ENCODE measurements at regions not wholly inside any gene's neighbourhood (a gene's known extent, or its start where the extent isn't known, plus 50 kb on each side); places are given as distances from the start of the nearest gene placed in this dataset.
"Not testable (repeated sequence)": the region's sequence is repeated elsewhere in the genome, so short reads cannot be mapped to it uniquely, and the experiment has no call there.

DNA sequence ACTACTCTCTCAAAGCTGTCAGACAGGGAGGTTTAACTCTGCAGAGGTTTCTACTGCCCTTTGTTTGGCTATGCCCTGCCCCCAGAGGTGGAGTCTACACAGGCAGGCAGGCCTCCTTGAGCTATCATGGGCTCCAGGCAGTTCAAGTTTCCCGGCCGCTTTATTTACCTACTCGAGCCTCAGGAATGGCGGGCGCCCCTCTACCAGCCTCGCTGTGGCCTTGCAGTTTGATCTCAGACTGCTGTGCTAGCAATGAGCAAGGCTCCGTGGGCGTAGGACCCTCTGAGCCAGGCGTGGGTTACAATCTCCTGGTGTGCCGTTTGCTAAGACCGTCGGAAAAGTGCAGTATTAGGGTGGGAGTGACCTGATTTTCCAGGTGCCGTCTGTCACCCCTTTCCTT lies 124.3 kb downstream of the PTCHD1 start:
- H3K9me3 Mint-ChIP-seq: peaks cover 53% of the 10 kb centered on the region
- H3K36me3 Mint-ChIP-seq (ENCODE audit: low read depth); H3K4me1 Mint-ChIP-seq; H3K27me3 Mint-ChIP-seq (ENCODE audit: low read depth); H3K4me3 Mint-ChIP-seq; H3K27ac Mint-ChIP-seq: not testable (repeated sequence)

DNA sequence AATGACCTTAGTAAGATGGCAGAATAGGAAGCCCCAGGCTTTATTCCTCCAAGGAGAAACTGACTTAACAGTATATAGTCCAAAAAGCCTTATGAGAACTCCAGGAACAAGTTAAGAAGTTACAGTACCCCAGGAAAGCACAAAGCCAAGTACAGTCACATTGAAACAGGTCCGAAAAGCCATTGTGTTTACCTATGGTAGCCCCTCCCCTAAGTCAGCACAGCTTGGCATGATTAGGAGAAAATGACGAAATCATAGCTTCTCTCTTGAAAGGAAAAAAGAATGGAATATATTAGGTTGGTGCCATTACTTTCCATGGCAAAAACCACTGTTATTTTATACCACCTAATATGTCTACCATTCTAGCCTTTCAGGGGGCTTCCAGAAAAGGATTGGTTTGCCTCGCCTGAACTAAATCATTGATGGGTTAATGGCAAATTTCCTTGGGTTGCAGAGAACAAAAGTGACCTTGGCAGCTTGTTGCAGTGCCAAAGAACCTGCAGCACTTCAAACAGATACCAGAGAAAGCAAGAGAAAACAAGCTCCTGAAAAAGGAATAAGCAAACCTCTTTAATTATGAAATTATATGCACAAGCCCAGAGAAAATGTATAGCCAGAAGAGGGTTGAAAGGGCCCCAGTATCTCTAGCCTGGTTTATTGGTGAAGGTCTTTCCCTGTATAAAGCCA lies 130.6 kb downstream of the PTCHD1 start:
- Mint-ChIP-seq H3K4me3 (no peak overlapping the region), H3K4me1 (no peaks in the 10 kb centered on the region), H3K36me3 (ENCODE audit: low read depth) (no peaks in the 10 kb centered on the region), H3K9me3 (peaks cover 55% of the 10 kb centered on the region), H3K27ac (no peak overlapping the region), H3K27me3 (ENCODE audit: low read depth) (no peaks in the 10 kb centered on the region)
- TF ChIP-seq, protein P1, sequence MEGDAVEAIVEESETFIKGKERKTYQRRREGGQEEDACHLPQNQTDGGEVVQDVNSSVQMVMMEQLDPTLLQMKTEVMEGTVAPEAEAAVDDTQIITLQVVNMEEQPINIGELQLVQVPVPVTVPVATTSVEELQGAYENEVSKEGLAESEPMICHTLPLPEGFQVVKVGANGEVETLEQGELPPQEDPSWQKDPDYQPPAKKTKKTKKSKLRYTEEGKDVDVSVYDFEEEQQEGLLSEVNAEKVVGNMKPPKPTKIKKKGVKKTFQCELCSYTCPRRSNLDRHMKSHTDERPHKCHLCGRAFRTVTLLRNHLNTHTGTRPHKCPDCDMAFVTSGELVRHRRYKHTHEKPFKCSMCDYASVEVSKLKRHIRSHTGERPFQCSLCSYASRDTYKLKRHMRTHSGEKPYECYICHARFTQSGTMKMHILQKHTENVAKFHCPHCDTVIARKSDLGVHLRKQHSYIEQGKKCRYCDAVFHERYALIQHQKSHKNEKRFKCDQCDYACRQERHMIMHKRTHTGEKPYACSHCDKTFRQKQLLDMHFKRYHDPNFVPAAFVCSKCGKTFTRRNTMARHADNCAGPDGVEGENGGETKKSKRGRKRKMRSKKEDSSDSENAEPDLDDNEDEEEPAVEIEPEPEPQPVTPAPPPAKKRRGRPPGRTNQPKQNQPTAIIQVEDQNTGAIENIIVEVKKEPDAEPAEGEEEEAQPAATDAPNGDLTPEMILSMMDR (IDR thresholded peaks at IDR 0.05; ENCODE audit: unreplicated experiment in 3 of 3): no peak

DNA sequence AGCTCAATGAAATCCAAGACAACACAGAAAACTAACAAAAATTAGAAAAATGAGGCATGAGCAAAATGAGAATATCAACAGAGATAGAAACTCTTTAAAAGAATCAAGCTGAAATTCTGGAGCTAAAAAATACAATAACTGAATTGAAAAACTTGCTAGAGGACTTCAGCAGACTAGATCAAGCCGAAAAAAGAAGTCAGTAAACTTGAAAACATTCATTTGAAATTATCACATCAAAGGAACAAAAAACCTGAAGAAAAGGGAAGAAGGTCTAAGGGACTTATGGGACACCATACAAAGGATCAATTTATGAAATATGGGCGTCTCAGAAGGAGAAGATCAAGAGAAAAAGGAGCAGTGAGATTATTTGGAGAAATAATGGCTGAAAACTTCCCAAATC lies 131.3 kb downstream of the PTCHD1 start:
- H3K9me3 Mint-ChIP-seq: peaks cover 56% of the 10 kb centered on the region
- no peak overlapping the region for H3K27ac Mint-ChIP-seq
- TF ChIP-seq, protein P1 (IDR thresholded peaks at IDR 0.05; ENCODE audit: unreplicated experiment in 3 of 3): no peak
- no peaks in the 10 kb centered on the region for H3K27me3 Mint-ChIP-seq (ENCODE audit: low read depth)
- no peaks in the 10 kb centered on the region for H3K36me3 Mint-ChIP-seq (ENCODE audit: low read depth)
- no peak overlapping the region for H3K4me3 Mint-ChIP-seq
- H3K4me1 Mint-ChIP-seq: no peaks in the 10 kb centered on the region

DNA sequence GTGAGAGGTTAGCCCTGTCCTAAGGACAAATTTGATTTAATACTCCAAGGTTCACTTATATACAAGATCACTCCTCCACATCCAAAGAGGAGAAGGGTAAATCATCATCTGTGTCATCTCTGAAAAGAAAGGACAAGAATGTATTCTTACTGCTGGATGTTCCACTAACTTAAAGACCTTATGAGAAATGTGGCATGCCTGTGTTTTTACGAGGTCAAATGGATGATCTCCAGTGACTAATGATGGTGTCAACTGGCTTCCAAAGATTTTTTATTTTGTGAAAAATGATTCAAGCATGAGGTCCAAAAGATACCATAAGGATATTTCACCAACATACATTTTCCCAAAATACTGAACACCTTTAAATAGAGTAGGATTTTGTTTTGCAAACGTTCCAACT lies 143.4 kb downstream of the PTCHD1 start:
- peaks cover 7% of the 10 kb centered on the region for H3K4me1 Mint-ChIP-seq
- H3K9me3 Mint-ChIP-seq: peaks cover 34% of the 10 kb centered on the region
- no peaks in the 10 kb centered on the region for H3K36me3 Mint-ChIP-seq (ENCODE audit: low read depth)
- H3K27me3 Mint-ChIP-seq (ENCODE audit: low read depth): no peaks in the 10 kb centered on the region
- no peak overlapping the region for H3K4me3 Mint-ChIP-seq
- peak overlapping the region in 1 of 3 experiments; percentile 1 for H3K27ac Mint-ChIP-seq
- TF ChIP-seq, protein P1 (IDR thresholded peaks at IDR 0.05; ENCODE audit: unreplicated experiment in 3 of 3): no peak

DNA sequence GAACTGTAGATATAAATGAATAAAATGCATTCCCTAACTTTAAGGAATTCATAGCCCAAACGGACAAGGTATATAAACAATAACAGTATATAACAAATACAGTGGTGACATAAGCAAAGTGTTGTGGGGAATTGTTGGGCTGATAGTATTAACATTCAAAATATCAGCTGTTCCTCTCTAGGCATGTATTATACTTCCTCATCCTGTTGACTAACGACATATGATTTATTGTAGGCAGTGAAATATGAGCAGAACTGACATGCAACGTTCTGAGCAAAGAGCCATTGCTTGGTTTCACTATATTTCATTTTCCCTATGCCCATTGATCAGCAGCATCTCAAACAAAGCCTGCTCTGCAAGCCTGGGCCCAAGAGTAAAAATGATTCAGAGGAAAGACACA lies 143.9 kb downstream of the PTCHD1 start:
- Mint-ChIP-seq H3K4me1 (peaks cover 10% of the 10 kb centered on the region), H3K9me3 (peaks cover 34% of the 10 kb centered on the region), H3K36me3 (ENCODE audit: low read depth) (no peaks in the 10 kb centered on the region), H3K27ac (no peak overlapping the region), H3K4me3 (no peak overlapping the region), H3K27me3 (ENCODE audit: low read depth) (no peaks in the 10 kb centered on the region)
- TF ChIP-seq, protein P1 (IDR thresholded peaks at IDR 0.05; ENCODE audit: unreplicated experiment in 3 of 3): no peak

DNA sequence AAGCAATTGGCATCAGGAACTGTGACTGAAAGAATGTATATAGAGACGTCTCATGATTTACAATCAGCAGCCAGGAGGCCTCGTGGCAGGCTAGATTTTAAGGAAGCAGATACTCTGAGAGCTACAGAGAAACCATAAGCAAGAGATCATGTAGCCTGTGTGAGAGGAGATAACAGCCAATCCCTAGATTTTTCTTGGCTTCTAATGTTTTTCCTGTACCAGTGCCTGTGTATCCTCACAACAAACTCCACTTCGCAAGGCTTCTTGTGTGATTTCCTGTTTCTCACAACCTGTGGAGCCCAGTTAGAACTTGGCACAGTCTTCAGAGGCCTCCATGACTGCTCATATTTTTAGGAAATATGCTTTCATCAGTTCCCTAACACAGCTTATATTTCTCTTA lies 147.9 kb downstream of the PTCHD1 start:
- peaks cover 10% of the 10 kb centered on the region for H3K4me1 Mint-ChIP-seq
- TF ChIP-seq, protein P1 (IDR thresholded peaks at IDR 0.05; ENCODE audit: unreplicated experiment in 3 of 3): no peak
- peaks cover 28% of the 10 kb centered on the region for H3K9me3 Mint-ChIP-seq
- no peaks in the 10 kb centered on the region for H3K27me3 Mint-ChIP-seq (ENCODE audit: low read depth)
- H3K36me3 Mint-ChIP-seq (ENCODE audit: low read depth): no peaks in the 10 kb centered on the region
- H3K4me3 Mint-ChIP-seq: no peak overlapping the region
- H3K27ac Mint-ChIP-seq: peak overlapping the region in 2 of 3 experiments; percentile 43
